ENCODE measurements at regions not wholly inside any gene's neighbourhood (a gene's known extent, or its start where the extent isn't known, plus 50 kb on each side); places are given as distances from the start of the nearest gene placed in this dataset.

GRCh38 chr2:104668631-104669030 lies 185.3 kb upstream of the POU3F3 start:
- no peak for TF ChIP-seq NFIC (IDR thresholded peaks at IDR 0.05)
- no peak for TF ChIP-seq EP300 (IDR thresholded peaks at IDR 0.05; ENCODE audit: borderline replicate concordance)
- TF ChIP-seq TCF12 (IDR thresholded peaks at IDR 0.05; ENCODE audit: low read depth), result no peak
- TF ChIP-seq REST (IDR thresholded peaks at IDR 0.05; ENCODE audit: low read depth), result no peak
- no peak for TF ChIP-seq ZBTB7A (IDR thresholded peaks at IDR 0.05; ENCODE audit: low read depth)

GRCh38 chr2:104673225-104673624 lies 180.7 kb upstream of the POU3F3 start:
- TF ChIP-seq EP300 (IDR thresholded peaks at IDR 0.05; ENCODE audit: borderline replicate concordance) (no peak), TAF1 (IDR thresholded peaks at IDR 0.05; ENCODE audit: low read depth) (no peak), YY1 (IDR thresholded peaks at IDR 0.05; ENCODE audit: low read depth) (no peak), ZBTB7A (IDR thresholded peaks at IDR 0.05; ENCODE audit: low read depth) (no peak), FOXM1 (IDR thresholded peaks at IDR 0.05; ENCODE audit: borderline replicate concordance, low read depth) (no peak), TCF12 (IDR thresholded peaks at IDR 0.05; ENCODE audit: low read depth) (no peak), REST (IDR thresholded peaks at IDR 0.05; ENCODE audit: low read depth) (no peak), NFIC (IDR thresholded peaks at IDR 0.05) (no peak), CEBPB (IDR thresholded peaks at IDR 0.05) (no peak), TEAD4 (IDR thresholded peaks at IDR 0.05) (no peak), RAD21 (IDR thresholded peaks at IDR 0.05; ENCODE audit: low read depth) (no peak), EGR1 (IDR thresholded peaks at IDR 0.05) (no peak), CREB1 (IDR thresholded peaks at IDR 0.05; ENCODE audit: low read depth) (no peak)
- TF ChIP-seq, protein P1, sequence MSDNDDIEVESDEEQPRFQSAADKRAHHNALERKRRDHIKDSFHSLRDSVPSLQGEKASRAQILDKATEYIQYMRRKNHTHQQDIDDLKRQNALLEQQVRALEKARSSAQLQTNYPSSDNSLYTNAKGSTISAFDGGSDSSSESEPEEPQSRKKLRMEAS (IDR thresholded peaks at IDR 0.05), result no peak
- TF ChIP-seq, protein P2, sequence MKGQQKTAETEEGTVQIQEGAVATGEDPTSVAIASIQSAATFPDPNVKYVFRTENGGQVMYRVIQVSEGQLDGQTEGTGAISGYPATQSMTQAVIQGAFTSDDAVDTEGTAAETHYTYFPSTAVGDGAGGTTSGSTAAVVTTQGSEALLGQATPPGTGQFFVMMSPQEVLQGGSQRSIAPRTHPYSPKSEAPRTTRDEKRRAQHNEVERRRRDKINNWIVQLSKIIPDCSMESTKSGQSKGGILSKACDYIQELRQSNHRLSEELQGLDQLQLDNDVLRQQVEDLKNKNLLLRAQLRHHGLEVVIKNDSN (IDR thresholded peaks at IDR 0.05), result no peak

DNA sequence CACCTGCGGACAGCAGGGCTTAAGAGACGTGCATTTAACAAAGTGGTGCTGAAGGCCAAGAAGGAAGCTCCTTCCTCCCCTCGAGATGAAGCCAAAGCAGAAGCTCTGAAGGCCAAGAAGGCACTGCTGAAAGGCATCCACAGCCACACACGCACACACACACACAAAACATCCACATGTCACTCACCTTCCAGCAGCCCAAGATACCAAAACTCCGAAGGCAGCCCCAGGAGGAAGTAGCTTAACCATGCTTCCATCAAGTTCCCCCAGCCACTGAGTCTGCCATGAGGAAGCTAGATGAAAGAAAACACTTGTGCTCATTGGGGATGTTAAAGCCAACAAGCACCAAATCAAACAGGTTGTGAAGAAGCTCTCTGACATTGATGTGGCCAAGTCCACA lies 175.7 kb upstream of the POU3F3 start:
- TF ChIP-seq TAF1 (IDR thresholded peaks at IDR 0.05; ENCODE audit: low read depth), result no peak
- TF ChIP-seq, protein P2 (IDR thresholded peaks at IDR 0.05), result no peak
- TF ChIP-seq NFIC (IDR thresholded peaks at IDR 0.05), result no peak
- TF ChIP-seq EGR1 (IDR thresholded peaks at IDR 0.05), result no peak
- TF ChIP-seq RAD21 (IDR thresholded peaks at IDR 0.05; ENCODE audit: low read depth), result no peak
- TF ChIP-seq EP300 (IDR thresholded peaks at IDR 0.05; ENCODE audit: borderline replicate concordance), result no peak
- no peak for TF ChIP-seq FOXM1 (IDR thresholded peaks at IDR 0.05; ENCODE audit: borderline replicate concordance, low read depth)
- TF ChIP-seq TCF12 (IDR thresholded peaks at IDR 0.05; ENCODE audit: low read depth), result no peak
- TF ChIP-seq CREB1 (IDR thresholded peaks at IDR 0.05; ENCODE audit: low read depth), result no peak
- TF ChIP-seq TEAD4 (IDR thresholded peaks at IDR 0.05), result no peak
- TF ChIP-seq, protein P1 (IDR thresholded peaks at IDR 0.05), result no peak
- TF ChIP-seq CEBPB (IDR thresholded peaks at IDR 0.05), result no peak
- no peak for TF ChIP-seq YY1 (IDR thresholded peaks at IDR 0.05; ENCODE audit: low read depth)
- no peak for TF ChIP-seq REST (IDR thresholded peaks at IDR 0.05; ENCODE audit: low read depth)
- TF ChIP-seq ZBTB7A (IDR thresholded peaks at IDR 0.05; ENCODE audit: low read depth), result no peak

- TF ChIP-seq YY1 (IDR thresholded peaks at IDR 0.05; ENCODE audit: low read depth) (no peak), TEAD4 (IDR thresholded peaks at IDR 0.05) (no peak), RAD21 (IDR thresholded peaks at IDR 0.05; ENCODE audit: low read depth) (no peak), TCF12 (IDR thresholded peaks at IDR 0.05; ENCODE audit: low read depth) (no peak), FOXM1 (IDR thresholded peaks at IDR 0.05; ENCODE audit: borderline replicate concordance, low read depth) (no peak), CREB1 (IDR thresholded peaks at IDR 0.05; ENCODE audit: low read depth) (no peak), EP300 (IDR thresholded peaks at IDR 0.05; ENCODE audit: borderline replicate concordance) (no peak), CEBPB (IDR thresholded peaks at IDR 0.05) (no peak), TAF1 (IDR thresholded peaks at IDR 0.05; ENCODE audit: low read depth) (no peak), NFIC (IDR thresholded peaks at IDR 0.05) (no peak), REST (IDR thresholded peaks at IDR 0.05; ENCODE audit: low read depth) (no peak), EGR1 (IDR thresholded peaks at IDR 0.05) (no peak), ZBTB7A (IDR thresholded peaks at IDR 0.05; ENCODE audit: low read depth) (no peak)
- TF ChIP-seq, protein P1 (IDR thresholded peaks at IDR 0.05), result no peak
- TF ChIP-seq, protein P2 (IDR thresholded peaks at IDR 0.05), result no peak
Observed at GRCh38 chr2:104685591-104685990, 168.3 kb upstream of the POU3F3 start.
